ENCODE measurements at regions not wholly inside any gene's neighbourhood (a gene's known extent, or its start where the extent isn't known, plus 50 kb on each side); places are given as distances from the start of the nearest gene placed in this dataset.

DNA sequence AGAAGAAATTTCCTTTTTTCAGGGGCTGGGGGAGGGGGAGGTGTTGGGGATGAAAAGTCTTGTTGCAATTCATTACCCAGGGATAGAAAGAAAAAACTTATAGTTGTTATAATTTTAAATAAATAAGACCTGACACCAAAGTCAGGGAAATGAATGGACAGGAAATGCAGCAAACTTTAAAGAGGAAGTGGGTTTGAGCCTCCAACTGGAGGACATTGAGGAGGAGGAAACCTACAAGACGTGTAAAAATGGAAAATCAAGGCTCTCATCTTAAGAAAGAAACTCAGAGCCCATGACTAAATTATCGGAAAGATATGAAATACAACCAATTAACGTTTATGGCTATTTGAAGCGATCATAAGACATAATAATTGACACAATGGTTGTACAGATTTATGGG lies 54.4 kb downstream of the NIBAN1 start:
- TF ChIP-seq SPI1 (IDR thresholded peaks at IDR 0.05; ENCODE audit: low read depth, low read length) (peak; percentile 87), POLR2AphosphoS5 (IDR thresholded peaks at IDR 0.05; ENCODE audit: low read depth, low read length) (no peak)
- FAIRE-seq (peak; percentile 67), DNase-seq (ENCODE audit: insufficient read length, low spot score) (no peak)

- DNase-seq (ENCODE audit: insufficient read length, low spot score) (no peak), FAIRE-seq (no peak)
- TF ChIP-seq SPI1 (IDR thresholded peaks at IDR 0.05; ENCODE audit: low read depth, low read length), result no peak
- TF ChIP-seq POU2F2 (IDR thresholded peaks at IDR 0.05; ENCODE audit: low read depth, low read length), result no peak
- TF ChIP-seq POLR2A (IDR thresholded peaks at IDR 0.05; ENCODE audit: low read depth, low read length), result no peak
- TF ChIP-seq POLR2AphosphoS5 (IDR thresholded peaks at IDR 0.05; ENCODE audit: low read depth, low read length), result no peak
- no peak for TF ChIP-seq TAF1 (IDR thresholded peaks at IDR 0.05; ENCODE audit: low read depth, low read length)
- no peak for TF ChIP-seq PAX5 (IDR thresholded peaks at IDR 0.05; ENCODE audit: insufficient read depth, low read length, severe bottlenecking)
Observed at GRCh38 chr1:184915463-184916090, 58.7 kb downstream of the NIBAN1 start.

DNA sequence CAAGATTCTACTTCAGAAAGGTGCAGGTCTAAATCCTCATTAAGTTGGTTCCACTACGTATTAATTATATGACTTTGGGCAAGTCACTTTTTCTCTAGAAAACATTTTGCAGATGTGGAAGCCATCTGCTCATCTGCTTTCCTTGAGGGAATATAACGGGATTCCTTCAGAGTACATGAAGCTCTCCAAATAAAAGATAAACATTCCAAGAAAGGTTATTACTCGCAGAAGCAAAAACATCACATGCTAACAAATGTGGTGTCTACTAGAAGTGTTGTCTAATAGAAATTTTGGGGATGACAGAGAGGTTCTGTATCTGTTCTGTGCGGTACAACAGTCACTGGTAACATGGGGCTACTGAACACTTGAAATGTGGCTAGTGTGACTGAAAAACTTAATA lies 60.2 kb downstream of the NIBAN1 start:
- DNase-seq (ENCODE audit: insufficient read length, low spot score) (no peak), FAIRE-seq (no peak)
- no peak for TF ChIP-seq POLR2A (IDR thresholded peaks at IDR 0.05; ENCODE audit: low read depth, low read length)

GRCh38 chr1:184912392-184912791 lies 61.9 kb downstream of the NIBAN1 start:
- FAIRE-seq, result no peak

DNA sequence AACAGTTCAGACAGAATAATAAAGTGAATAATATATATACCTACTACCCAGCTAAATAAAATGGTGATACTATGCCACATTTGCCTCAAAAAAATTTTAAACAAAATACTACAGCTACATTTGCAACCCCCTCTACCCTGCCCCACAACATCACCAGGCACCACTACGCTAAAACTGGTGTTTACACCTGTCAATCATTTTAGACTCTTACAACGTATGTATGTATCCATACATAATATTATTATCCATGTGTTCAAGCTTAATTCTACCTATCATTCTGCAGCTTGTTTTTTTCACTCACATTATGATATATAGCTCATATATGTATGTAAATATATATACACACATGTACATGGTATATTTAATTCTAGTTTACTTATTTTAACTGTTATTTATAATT lies 62.5 kb downstream of the NIBAN1 start:
- TF ChIP-seq POLR2AphosphoS5 (IDR thresholded peaks at IDR 0.05; ENCODE audit: low read depth, low read length), result no peak
- TF ChIP-seq TAF1 (IDR thresholded peaks at IDR 0.05; ENCODE audit: low read depth, low read length), result no peak
- TF ChIP-seq PAX5 (IDR thresholded peaks at IDR 0.05; ENCODE audit: insufficient read depth, low read length, severe bottlenecking), result no peak
- no peak for TF ChIP-seq POLR2A (IDR thresholded peaks at IDR 0.05; ENCODE audit: low read depth, low read length)
- no peak for TF ChIP-seq SPI1 (IDR thresholded peaks at IDR 0.05; ENCODE audit: low read depth, low read length)
- no peak for TF ChIP-seq POU2F2 (IDR thresholded peaks at IDR 0.05; ENCODE audit: low read depth, low read length)
- DNase-seq (ENCODE audit: insufficient read length, low spot score), result no peak
- FAIRE-seq, result no peak

More at GRCh38 chr1:184912392-184912791, 61.9 kb downstream of the NIBAN1 start:
- DNase-seq (ENCODE audit: insufficient read length, low spot score), result no peak
- TF ChIP-seq SPI1 (IDR thresholded peaks at IDR 0.05; ENCODE audit: low read depth, low read length) (peak; percentile 16; the same call in 1 of the 2 replicates), POLR2A (IDR thresholded peaks at IDR 0.05; ENCODE audit: low read depth, low read length) (no peak)

DNA sequence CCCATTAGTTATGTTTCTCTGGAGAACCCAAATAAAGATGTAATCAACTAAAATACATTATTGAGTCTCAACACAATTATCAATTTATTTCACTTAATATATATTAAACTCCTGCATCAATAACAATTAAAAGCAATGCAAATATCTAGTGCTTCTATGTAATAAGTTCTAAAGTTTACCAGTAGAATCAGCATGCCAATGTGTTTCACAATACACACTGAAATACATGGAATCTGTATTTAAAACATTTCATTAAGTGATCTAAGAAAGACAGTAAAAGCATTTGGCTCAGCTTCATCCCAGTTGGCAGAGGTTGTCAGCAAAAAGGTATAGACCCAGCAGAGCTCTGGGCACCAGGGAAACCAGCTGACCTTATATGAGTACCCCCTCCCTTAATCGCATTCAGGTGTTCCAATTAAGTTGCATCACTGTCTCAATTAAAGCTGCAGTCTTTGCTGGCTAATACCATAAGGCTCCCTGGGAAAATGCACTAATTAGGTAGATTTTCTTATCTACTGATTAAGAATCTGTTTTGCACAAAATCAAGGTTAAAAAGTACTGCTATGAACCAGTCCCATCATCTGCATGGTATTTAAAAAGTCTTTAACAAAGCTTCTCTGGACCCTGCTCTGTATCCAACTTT lies 63.1 kb downstream of the NIBAN1 start:
- no peak for DNase-seq (ENCODE audit: insufficient read length, low spot score)
- no peak for FAIRE-seq
- TF ChIP-seq PAX5 (IDR thresholded peaks at IDR 0.05; ENCODE audit: insufficient read depth, low read length, severe bottlenecking) (no peak), SPI1 (IDR thresholded peaks at IDR 0.05; ENCODE audit: low read depth, low read length) (no peak)

GRCh38 chr1:184910691-184911091 lies 63.6 kb downstream of the NIBAN1 start:
- FAIRE-seq, result no peak
- TF ChIP-seq PAX5 (IDR thresholded peaks at IDR 0.05; ENCODE audit: insufficient read depth, low read length, severe bottlenecking) (no peak), POU2F2 (IDR thresholded peaks at IDR 0.05; ENCODE audit: low read depth, low read length) (no peak), POLR2AphosphoS5 (IDR thresholded peaks at IDR 0.05; ENCODE audit: low read depth, low read length) (no peak), TAF1 (IDR thresholded peaks at IDR 0.05; ENCODE audit: low read depth, low read length) (no peak), POLR2A (IDR thresholded peaks at IDR 0.05; ENCODE audit: low read depth, low read length) (no peak), SPI1 (IDR thresholded peaks at IDR 0.05; ENCODE audit: low read depth, low read length) (no peak)
- DNase-seq (ENCODE audit: insufficient read length, low spot score), result no peak

DNA sequence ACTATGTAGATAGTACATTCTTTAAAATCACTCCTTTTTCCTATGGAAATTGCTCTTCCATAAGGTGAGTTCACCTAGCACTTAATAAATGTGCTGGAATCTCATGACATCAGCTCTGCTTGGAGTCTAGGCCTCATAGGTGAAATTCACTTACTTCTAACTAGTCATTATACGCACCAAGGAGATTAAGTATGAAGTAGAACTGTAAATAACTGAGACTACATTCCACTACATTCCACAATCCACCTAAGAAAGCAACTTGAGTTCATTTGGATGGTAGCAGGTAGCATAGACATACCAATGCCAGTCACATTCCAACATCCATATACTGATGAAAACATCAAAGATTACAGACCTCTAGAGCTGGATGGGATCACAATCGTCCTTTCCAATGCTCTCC lies 64.3 kb downstream of the NIBAN1 start:
- TF ChIP-seq SPI1 (IDR thresholded peaks at IDR 0.05; ENCODE audit: low read depth, low read length) (no peak), POLR2AphosphoS5 (IDR thresholded peaks at IDR 0.05; ENCODE audit: low read depth, low read length) (no peak), POLR2A (IDR thresholded peaks at IDR 0.05; ENCODE audit: low read depth, low read length) (no peak), TAF1 (IDR thresholded peaks at IDR 0.05; ENCODE audit: low read depth, low read length) (no peak), POU2F2 (IDR thresholded peaks at IDR 0.05; ENCODE audit: low read depth, low read length) (no peak), PAX5 (IDR thresholded peaks at IDR 0.05; ENCODE audit: insufficient read depth, low read length, severe bottlenecking) (no peak)
- DNase-seq (ENCODE audit: insufficient read length, low spot score), result no peak
- no peak for FAIRE-seq

DNA sequence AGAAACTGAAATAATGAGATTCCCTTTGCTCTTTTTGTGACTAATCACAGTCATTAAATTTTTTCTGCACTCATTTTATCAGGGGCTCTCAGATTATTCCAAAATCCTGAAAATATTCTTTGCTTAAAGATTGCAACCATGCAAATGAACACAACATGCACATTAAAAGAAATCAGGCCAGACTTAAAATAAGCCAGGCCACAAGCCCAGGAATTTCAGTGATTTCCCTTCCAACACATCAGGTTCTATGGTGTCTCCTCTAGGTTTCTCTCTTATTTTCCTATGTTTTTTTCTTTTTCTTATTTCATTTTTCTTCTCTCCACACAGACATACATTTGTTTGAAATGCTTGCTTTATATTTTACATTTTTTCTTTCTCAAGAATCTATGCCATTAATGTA lies 65.3 kb downstream of the NIBAN1 start:
- no peak for TF ChIP-seq POLR2AphosphoS5 (IDR thresholded peaks at IDR 0.05; ENCODE audit: low read depth, low read length)
- no peak for TF ChIP-seq TAF1 (IDR thresholded peaks at IDR 0.05; ENCODE audit: low read depth, low read length)
- no peak for TF ChIP-seq POU2F2 (IDR thresholded peaks at IDR 0.05; ENCODE audit: low read depth, low read length)
- TF ChIP-seq SPI1 (IDR thresholded peaks at IDR 0.05; ENCODE audit: low read depth, low read length), result no peak
- TF ChIP-seq PAX5 (IDR thresholded peaks at IDR 0.05; ENCODE audit: insufficient read depth, low read length, severe bottlenecking), result no peak
- no peak for TF ChIP-seq POLR2A (IDR thresholded peaks at IDR 0.05; ENCODE audit: low read depth, low read length)
- DNase-seq (ENCODE audit: insufficient read length, low spot score), result no peak
- FAIRE-seq, result no peak

DNA sequence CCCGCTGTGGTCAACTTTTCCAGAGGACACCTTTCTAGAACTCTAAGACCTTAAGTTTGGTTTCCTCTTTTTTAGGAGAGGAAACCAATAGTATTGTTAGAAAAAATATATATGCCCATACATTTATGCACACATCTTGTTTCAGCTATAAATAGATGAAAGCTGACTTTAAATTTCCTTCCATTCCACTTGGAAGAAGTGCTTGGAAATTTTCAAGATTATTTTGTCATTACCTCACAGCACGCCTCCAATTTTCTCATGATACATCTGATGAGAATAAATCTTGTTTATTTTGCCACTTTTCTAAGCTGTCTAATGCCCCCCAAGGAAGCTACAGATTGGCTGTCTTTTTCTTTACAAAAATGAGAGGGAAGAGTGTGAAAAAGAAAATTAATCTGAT lies 65.8 kb downstream of the NIBAN1 start:
- DNase-seq (ENCODE audit: insufficient read length, low spot score) (no peak), FAIRE-seq (no peak)
- TF ChIP-seq POLR2A (IDR thresholded peaks at IDR 0.05; ENCODE audit: low read depth, low read length) (no peak), PAX5 (IDR thresholded peaks at IDR 0.05; ENCODE audit: insufficient read depth, low read length, severe bottlenecking) (no peak), TAF1 (IDR thresholded peaks at IDR 0.05; ENCODE audit: low read depth, low read length) (no peak), SPI1 (IDR thresholded peaks at IDR 0.05; ENCODE audit: low read depth, low read length) (no peak), POLR2AphosphoS5 (IDR thresholded peaks at IDR 0.05; ENCODE audit: low read depth, low read length) (no peak), POU2F2 (IDR thresholded peaks at IDR 0.05; ENCODE audit: low read depth, low read length) (no peak)

Data from GM12891 (cell line).